ENCODE measurements at regions not wholly inside any gene's neighbourhood (a gene's known extent, or its start where the extent isn't known, plus 50 kb on each side); places are given as distances from the start of the nearest gene placed in this dataset.

DNA sequence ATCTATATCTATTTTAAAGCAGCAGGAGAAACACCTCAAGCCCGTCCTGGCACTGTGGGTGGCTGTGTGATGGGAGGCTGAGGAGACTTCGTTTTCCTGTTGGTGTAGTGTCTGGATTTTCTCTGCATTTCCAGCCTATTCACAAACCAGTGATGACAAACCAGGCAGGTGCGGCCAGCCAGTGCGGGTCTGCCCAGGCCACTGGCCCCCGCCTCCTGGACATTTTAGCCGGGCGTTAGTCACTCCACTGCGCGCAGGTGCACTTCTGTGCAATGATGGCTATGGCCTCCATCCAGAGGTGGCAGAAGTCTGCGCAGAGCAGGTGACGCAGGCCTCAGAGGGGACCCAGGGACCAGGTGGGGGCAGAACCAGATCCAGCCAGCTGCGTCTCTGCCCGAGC, 64.9 kb upstream of the PITRM1 start:
- Histone ChIP-seq H3K27ac (no peak overlapping the region), H3K9me3 (no peaks in the 10 kb centered on the region), H3K36me3 (no peaks in the 10 kb centered on the region), H3K4me3 (no peak overlapping the region), H3K4me1 (peaks cover 0 to 26% (median 5%) of the 10 kb centered on the region in 9 donors), H3K27me3 (peaks cover 0 to 4% (median 0%) of the 10 kb centered on the region in 7 donors)
- TF ChIP-seq, protein P1, sequence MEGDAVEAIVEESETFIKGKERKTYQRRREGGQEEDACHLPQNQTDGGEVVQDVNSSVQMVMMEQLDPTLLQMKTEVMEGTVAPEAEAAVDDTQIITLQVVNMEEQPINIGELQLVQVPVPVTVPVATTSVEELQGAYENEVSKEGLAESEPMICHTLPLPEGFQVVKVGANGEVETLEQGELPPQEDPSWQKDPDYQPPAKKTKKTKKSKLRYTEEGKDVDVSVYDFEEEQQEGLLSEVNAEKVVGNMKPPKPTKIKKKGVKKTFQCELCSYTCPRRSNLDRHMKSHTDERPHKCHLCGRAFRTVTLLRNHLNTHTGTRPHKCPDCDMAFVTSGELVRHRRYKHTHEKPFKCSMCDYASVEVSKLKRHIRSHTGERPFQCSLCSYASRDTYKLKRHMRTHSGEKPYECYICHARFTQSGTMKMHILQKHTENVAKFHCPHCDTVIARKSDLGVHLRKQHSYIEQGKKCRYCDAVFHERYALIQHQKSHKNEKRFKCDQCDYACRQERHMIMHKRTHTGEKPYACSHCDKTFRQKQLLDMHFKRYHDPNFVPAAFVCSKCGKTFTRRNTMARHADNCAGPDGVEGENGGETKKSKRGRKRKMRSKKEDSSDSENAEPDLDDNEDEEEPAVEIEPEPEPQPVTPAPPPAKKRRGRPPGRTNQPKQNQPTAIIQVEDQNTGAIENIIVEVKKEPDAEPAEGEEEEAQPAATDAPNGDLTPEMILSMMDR (IDR thresholded peaks at IDR 0.05): no peak
- WGBS, 2 donors: 93 to 95% methylated on average over 13 of the region's 13 CpGs
- DNase-seq: no peak
- ATAC-seq: no peak
- intact Hi-C loops (cut with DNase I): loop anchor here in 7 of 10 donors (5.0 to 10.0 kb wide), 10 partner anchors 217 to 1535 kb away; no protein-coding TSS in a partner anchor

DNA sequence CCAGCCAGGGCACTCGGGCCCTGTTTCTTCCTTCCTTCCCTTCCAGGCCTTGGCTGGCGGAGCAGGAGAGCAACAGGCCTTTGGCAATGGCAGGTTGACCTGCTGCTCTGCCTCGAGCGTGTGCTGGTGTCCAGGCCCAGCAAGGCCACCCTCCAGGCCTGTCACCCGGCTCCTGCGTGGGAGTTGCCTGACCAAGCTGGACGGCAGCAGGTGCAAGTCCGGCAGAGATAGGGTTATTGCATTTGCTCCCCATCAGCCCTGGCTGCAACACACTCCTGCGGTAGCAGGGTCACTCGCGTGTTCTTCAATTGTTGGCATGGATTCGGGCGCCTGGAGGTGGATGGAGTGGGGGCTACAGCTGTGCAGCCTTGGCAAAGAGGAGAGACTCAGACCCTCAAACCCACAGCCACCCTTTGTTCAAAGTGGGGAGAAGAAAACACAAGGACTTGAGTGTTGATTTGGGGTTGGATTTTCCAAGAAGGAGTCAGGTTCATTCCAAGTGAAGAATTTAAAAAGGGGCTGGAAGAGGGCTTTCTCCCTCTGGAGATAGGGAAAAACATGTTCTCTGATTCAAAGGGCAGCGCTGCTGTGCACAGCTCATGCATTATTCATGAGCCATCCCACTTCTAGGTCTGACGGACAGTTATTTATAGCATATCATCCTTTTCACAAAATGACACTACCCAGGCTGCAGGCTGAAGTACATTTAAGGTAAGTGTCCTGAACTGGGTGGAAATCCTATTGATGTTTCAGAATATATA, 64.2 kb upstream of the PITRM1 start:
- Histone ChIP-seq H3K27ac (no peak overlapping the region), H3K36me3 (no peaks in the 10 kb centered on the region), H3K27me3 (peaks cover 0 to 4% (median 0%) of the 10 kb centered on the region in 7 donors), H3K4me1 (peaks cover 0 to 26% (median 5%) of the 10 kb centered on the region in 9 donors), H3K4me3 (no peak overlapping the region), H3K9me3 (no peaks in the 10 kb centered on the region)
- no peak for DNase-seq
- ATAC-seq: no peak
- WGBS, 2 donors: 85 to 89% methylated on average over 15 of the region's 15 CpGs
- TF ChIP-seq, protein P1 (IDR thresholded peaks at IDR 0.05): no peak
- intact Hi-C loops (cut with DNase I): loop anchor here in 7 of 10 donors (5.0 to 10.0 kb wide), 10 partner anchors 218 to 1535 kb away; no protein-coding TSS in a partner anchor

DNA sequence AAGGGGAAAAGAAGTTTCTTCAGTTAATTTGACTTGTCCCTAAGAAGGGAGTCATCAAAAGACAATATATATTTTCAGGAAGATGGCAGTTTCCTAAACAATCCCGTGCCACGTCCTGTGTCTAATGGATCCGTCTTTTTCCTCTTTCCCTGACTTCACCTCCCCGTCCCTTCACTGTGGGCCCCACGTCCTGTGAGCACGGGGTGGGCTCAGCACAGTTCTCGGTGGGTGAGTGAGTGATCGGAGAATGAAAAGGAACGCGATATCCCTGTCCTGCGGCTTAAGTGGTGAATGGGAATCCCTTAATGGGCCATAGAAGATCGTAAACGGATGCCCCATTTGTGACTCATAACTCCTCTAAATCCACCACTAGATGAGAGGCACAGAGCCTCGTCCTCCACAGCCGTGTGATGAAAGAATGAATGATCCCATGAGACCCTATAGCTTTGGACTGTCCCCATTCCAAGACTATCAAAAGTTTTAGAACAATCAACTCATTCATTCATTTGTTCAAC, 63.5 kb upstream of the PITRM1 start:
- H3K27me3 ChIP-seq: peaks cover 0 to 4% (median 0%) of the 10 kb centered on the region in 7 donors
- WGBS, 2 donors: 92 to 95% methylated on average over 15 of the region's 15 CpGs
- H3K4me3 ChIP-seq: no peak overlapping the region
- ATAC-seq (no peak), DNase-seq (no peak)
- intact Hi-C loops (cut with DNase I): loop anchor here in 7 of 10 donors (5.0 to 10.0 kb wide), 10 partner anchors 219 to 1536 kb away; no protein-coding TSS in a partner anchor
- H3K36me3 ChIP-seq: no peaks in the 10 kb centered on the region
- H3K9me3 ChIP-seq: no peaks in the 10 kb centered on the region
- no peak overlapping the region for H3K27ac ChIP-seq
- TF ChIP-seq, protein P1 (IDR thresholded peaks at IDR 0.05): no peak
- H3K4me1 ChIP-seq: peaks cover 0 to 24% (median 5%) of the 10 kb centered on the region in 9 donors

DNA sequence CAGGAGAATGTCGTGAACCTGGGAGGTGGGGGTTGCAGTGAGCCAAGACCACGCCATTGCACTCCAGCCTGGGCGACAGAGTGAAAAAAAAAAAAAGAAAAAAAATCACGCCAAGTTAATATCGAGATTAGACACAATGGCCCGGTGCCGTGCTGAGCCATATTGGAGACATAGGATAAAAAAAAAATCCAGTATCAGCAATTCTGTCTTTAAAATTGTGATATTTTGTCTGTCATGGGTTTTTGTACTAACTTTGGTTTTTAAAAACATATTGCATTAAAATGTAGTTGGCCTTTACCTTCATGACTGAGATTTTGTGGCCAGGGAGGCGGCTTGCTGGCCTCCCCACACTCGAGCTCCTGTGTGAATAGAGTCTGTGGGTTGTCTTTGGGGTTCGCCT, 62.8 kb upstream of the PITRM1 start:
- no peak for DNase-seq
- intact Hi-C loops (cut with DNase I): loop anchor here in 7 of 10 donors (5.0 to 10.0 kb wide), 10 partner anchors 219 to 1537 kb away; no protein-coding TSS in a partner anchor
- ATAC-seq: no peak
- 92 to 95% methylated on average over 10 of the region's 10 CpGs for WGBS, 2 donors
- Histone ChIP-seq H3K36me3 (no peaks in the 10 kb centered on the region), H3K9me3 (no peaks in the 10 kb centered on the region), H3K4me3 (no peak overlapping the region), H3K4me1 (peaks cover 0 to 20% (median 5%) of the 10 kb centered on the region in 9 donors), H3K27ac (no peak overlapping the region), H3K27me3 (peaks cover 0 to 4% (median 0%) of the 10 kb centered on the region in 7 donors)
- TF ChIP-seq, protein P1 (IDR thresholded peaks at IDR 0.05): no peak
